IMR-90 (cell line): ENCODE measurements at regions not wholly inside any gene's neighbourhood (a gene's known extent, or its start where the extent isn't known, plus 50 kb on each side); places are given as distances from the start of the nearest gene placed in this dataset.
"Not testable (repeated sequence)": the region's sequence is repeated elsewhere in the genome, so short reads cannot be mapped to it uniquely, and the experiment has no call there.

Source experiments
- ATAC-seq: fragments of 200-7000 bp; cut with Tn5 transposase; 2 replicates; pipeline ENCODE4 v1.9.1; 2020; ENCODE audit warnings: low read depth, mild to moderate bottlenecking, moderate library complexity
- BruUV-seq: library from RNA; stranded (reverse); fragments of 400-500 nt; replicated peaks from 2 replicates; lab custom pipeline; 2021; lab: Mats Ljungman, UMichigan
- CTCF ChIA-PET: fragments of 300-600 bp; formaldehyde crosslinking; extraction: SDS; loops from one replicate; lab custom pipeline; 2021; ENCODE audit warnings: antibody characterized with exemption; lab: Yijun Ruan, JAX
- POLR2A ChIA-PET: fragments of 300-600 bp; sonication (Branson Sonifier 250); formaldehyde crosslinking; loops from one replicate; lab custom pipeline; 2022; ENCODE audit warnings: antibody characterized with exemption; ENCODE audit not compliant: unreplicated experiment; lab: Charles Lee
- DNase-seq: peaks from one replicate; pipeline ENCODE4 v3.0.0; 2013
- H2AFZ ChIP-seq: replicated peaks from 2 replicates; pipeline ENCODE3; 2013; ENCODE audit warnings: low read length, mild to moderate bottlenecking; ENCODE audit not compliant: poor library complexity
- H2AK5ac ChIP-seq: 2 replicates; pipeline ENCODE4 v1.6.1; 2013; ENCODE audit warnings: low read depth, low read length, inconsistent platforms
- H2AK9ac ChIP-seq: replicated peaks from 2 replicates; pipeline ENCODE3; 2013; ENCODE audit warnings: mild to moderate bottlenecking, low read depth, low read length, moderate library complexity; ENCODE audit not compliant: poor library complexity
- H2BK120ac ChIP-seq: 2 replicates; pipeline ENCODE4 v1.6.1; 2013; ENCODE audit warnings: low read depth, low read length, inconsistent platforms
- H2BK15ac ChIP-seq: 3 replicates; pipeline ENCODE4 v1.6.1; 2013; ENCODE audit warnings: low read depth, low read length, inconsistent platforms
- H2BK20ac ChIP-seq: 2 replicates; pipeline ENCODE4 v1.6.1; 2013; ENCODE audit warnings: low read depth, mild to moderate bottlenecking, inconsistent platforms, low read length, moderate library complexity
- H2BK5ac ChIP-seq: 2 replicates; pipeline ENCODE4 v1.6.1; 2013; ENCODE audit warnings: mild to moderate bottlenecking, low read depth, low read length, inconsistent platforms; ENCODE audit not compliant: poor library complexity, severe bottlenecking
- H3K14ac ChIP-seq: replicated peaks from 2 replicates; pipeline ENCODE4 v1.6.1; 2013; ENCODE audit warnings: low read depth, low read length, inconsistent platforms
- H3K18ac ChIP-seq: 2 replicates; pipeline ENCODE4 v1.6.1; 2013; ENCODE audit warnings: low read depth, low read length, control low read depth
- H3K23ac ChIP-seq: 2 replicates; pipeline ENCODE4 v1.6.1; 2013; ENCODE audit warnings: low read depth, low read length, inconsistent platforms
- H3K27ac ChIP-seq: 2 replicates; pipeline ENCODE4 v1.5.1; 2013; ENCODE audit warnings: mild to moderate bottlenecking, control low read depth, low read length; ENCODE audit not compliant: insufficient read depth
- H3K27me3 ChIP-seq: 2 replicates; pipeline ENCODE4 v1.6.1; 2013; ENCODE audit warnings: low read length; ENCODE audit not compliant: control insufficient read depth, insufficient read depth
- H3K36me3 ChIP-seq: 2 replicates; pipeline ENCODE4 v1.6.1; 2013; ENCODE audit warnings: low read length, mixed read lengths; ENCODE audit not compliant: control insufficient read depth, insufficient read depth
- H3K4ac ChIP-seq: 2 replicates; pipeline ENCODE4 v1.6.1; 2013; ENCODE audit warnings: low read depth, low read length, inconsistent platforms
- H3K4me1 ChIP-seq: 2 replicates; pipeline ENCODE4 v1.6.1; 2013; ENCODE audit warnings: low read length, mixed read lengths; ENCODE audit not compliant: control insufficient read depth, insufficient read depth
- H3K4me2 ChIP-seq: 2 replicates; pipeline ENCODE4 v1.6.1; 2013; ENCODE audit warnings: low read depth, mild to moderate bottlenecking, control low read depth, low read length, moderate library complexity
- H3K4me3 ChIP-seq: 2 replicates; pipeline ENCODE4 v1.5.1; 2013; ENCODE audit warnings: low read depth, mild to moderate bottlenecking, control low read depth, low read length, moderate library complexity; ENCODE audit not compliant: insufficient read depth
- H3K56ac ChIP-seq: 2 replicates; pipeline ENCODE4 v1.6.1; 2013; ENCODE audit warnings: low read length, inconsistent platforms; ENCODE audit not compliant: insufficient read depth; ENCODE audit errors: extremely low read depth
- H3K79me1 ChIP-seq, 2 experiments: 2 replicates each; pipeline ENCODE4 v1.6.1; 2013; ENCODE audit warnings: low read length in 2 of 2, inconsistent platforms in 1 of 2, low read depth in 1 of 2
- H3K9ac ChIP-seq: 2 replicates; pipeline ENCODE4 v1.6.1; 2013; ENCODE audit warnings: low read depth, low read length, control low read depth
- H3K9me1 ChIP-seq: 2 replicates; pipeline ENCODE4 v1.6.1; 2013; ENCODE audit warnings: low read length, inconsistent platforms; ENCODE audit not compliant: insufficient read depth
- H3K9me3 ChIP-seq: 2 replicates; pipeline ENCODE4 v1.6.1; 2013; ENCODE audit warnings: low read length; ENCODE audit not compliant: control insufficient read depth, insufficient read depth
- H4K20me1 ChIP-seq: 2 replicates; pipeline ENCODE4 v1.6.1; 2013; ENCODE audit warnings: low read length, inconsistent platforms; ENCODE audit not compliant: insufficient read depth
- H4K5ac ChIP-seq: 2 replicates; pipeline ENCODE4 v1.6.1; 2013; ENCODE audit warnings: mild to moderate bottlenecking, low read depth, low read length, control low read depth
- H4K8ac ChIP-seq, 2 experiments: 2 replicates each; pipeline ENCODE4 v1.6.1; 2013; ENCODE audit warnings: low read depth in 2 of 2, low read length in 2 of 2, control low read depth in 1 of 2, inconsistent platforms in 1 of 2
- H4K91ac ChIP-seq: 2 replicates; pipeline ENCODE4 v1.6.1; 2013; ENCODE audit warnings: low read depth, low read length, inconsistent platforms; ENCODE audit not compliant: insufficient read depth
- MAFK ChIP-seq: IDR thresholded peaks from 2 replicates; pipeline ENCODE4 v1.6.1; 2012; ENCODE audit warnings: low read depth, low read length, improper control_type of control experiment
- MXI1 ChIP-seq: IDR thresholded peaks from 2 replicates; pipeline ENCODE4 v1.6.1; 2012; ENCODE audit warnings: low read depth, mild to moderate bottlenecking, low read length, moderate library complexity, borderline replicate concordance
- RCOR1 ChIP-seq: IDR thresholded peaks from 2 replicates; pipeline ENCODE4 v1.6.1; 2012; ENCODE audit warnings: mild to moderate bottlenecking, low read length, improper control_type of control experiment; ENCODE audit not compliant: insufficient replicate concordance
- RFX5 ChIP-seq: IDR thresholded peaks from 2 replicates; pipeline ENCODE4 v1.8.0; 2012; ENCODE audit warnings: low read depth, mild to moderate bottlenecking, low read length, moderate library complexity
- WGBS, 2 experiments: methylation state at CpG; one replicate each; pipeline versions ENCODE4 v1.1.5 to v1.1.7; 2013; ENCODE audit warnings: missing lambda C conversion rate in 2 of 2; ENCODE audit not compliant: insufficient read length in 1 of 2; ENCODE audit errors: extremely low coverage in 2 of 2; 5-methylcytosine and 5-hydroxymethylcytosine counted together
- dilution Hi-C: fragments of 300-500 bp; cut with HindIII; formaldehyde crosslinking; loops from one replicate; pipeline ENCODE4 v1.14.3; 2018; ENCODE audit warnings: low sequenced_read_pairs; ENCODE audit not compliant: unreplicated experiment
- in situ Hi-C: fragments of 300-500 bp; cut with MboI; formaldehyde crosslinking; loops from 3 replicates; pipeline ENCODE4 v1.14.3; 2019; ENCODE audit warnings: low sequenced_read_pairs, inconsistent platforms, mixed read lengths
- intact Hi-C: fragments of 100-400 bp; cut with micrococcal nuclease; formaldehyde crosslinking; loops from 2 replicates; pipeline ENCODE4 v1.10.0; 2022

GRCh38 chr18:1026930-1027329, 122.3 kb downstream of the ADCYAP1 start:
- Histone ChIP-seq H3K27me3 (no peaks in the 10 kb centered on the region), H3K27ac (no peak overlapping the region), H2BK15ac (no peak overlapping the region), H3K4me2 (no peak overlapping the region), H2AK9ac (no peak overlapping the region), H3K79me1 (no peaks in the 10 kb centered on the region), H2BK20ac (no peak overlapping the region), H3K18ac (no peak overlapping the region), H3K9me1 (no peaks in the 10 kb centered on the region), H2AK5ac (no peak overlapping the region), H3K36me3 (no peaks in the 10 kb centered on the region), H2BK120ac (no peak overlapping the region), H4K91ac (no peak overlapping the region), H4K8ac (no peak overlapping the region), H2BK5ac (no peak overlapping the region), H3K4ac (no peak overlapping the region), H3K9ac (no peak overlapping the region), H4K20me1 (no peaks in the 10 kb centered on the region), H3K56ac (no peak overlapping the region), H3K4me3 (no peak overlapping the region), H3K9me3 (peaks cover 3% of the 10 kb centered on the region; the same call in 1 of the 2 replicates), H3K4me1 (no peaks in the 10 kb centered on the region), H3K23ac (no peak overlapping the region), H2AFZ (no peak overlapping the region), H3K14ac (no peak overlapping the region), H4K5ac (no peak overlapping the region)
- DNase-seq (no peak), ATAC-seq (no peak)
- no peak for TF ChIP-seq RFX5
- TF ChIP-seq RCOR1, result no peak
- no peak for TF ChIP-seq MXI1
- TF ChIP-seq MAFK, result no peak
- ChIA-PET CTCF (no interaction called here), POLR2A (no interaction called here)
- WGBS, 2 experiments, result no CpG with 5 or more reads among the region's 1 CpG
- in situ Hi-C loops, result no loop called here
- BruUV-seq, result no TSS peak
- intact Hi-C loops, result no loop called here
- dilution Hi-C loops, result no loop called here

GRCh38 chr18:1033092-1033491, 128.4 kb downstream of the ADCYAP1 start:
- H2BK120ac ChIP-seq, H3K9me3 ChIP-seq, CTCF ChIA-PET, BruUV-seq, H3K14ac ChIP-seq, DNase-seq, H3K9ac ChIP-seq, intact Hi-C loops, H3K9me1 ChIP-seq, H3K79me1 ChIP-seq, ATAC-seq, H2BK15ac ChIP-seq, H3K4me3 ChIP-seq, H4K20me1 ChIP-seq, H3K27ac ChIP-seq, H3K4me1 ChIP-seq, H3K4ac ChIP-seq, H3K56ac ChIP-seq, H2AK9ac ChIP-seq, H3K18ac ChIP-seq, H3K36me3 ChIP-seq, H4K91ac ChIP-seq, H2AK5ac ChIP-seq, H3K23ac ChIP-seq, H4K8ac ChIP-seq, H2BK20ac ChIP-seq, in situ Hi-C loops, H2AFZ ChIP-seq, dilution Hi-C loops, H2BK5ac ChIP-seq, POLR2A ChIA-PET, H3K27me3 ChIP-seq, H4K5ac ChIP-seq, H3K4me2 ChIP-seq: not testable (repeated sequence)
- no CpG with 5 or more reads among the region's 3 CpGs for WGBS, 2 experiments
